GM18517 (cell line): ENCODE measurements at regions not wholly inside any gene's neighbourhood (a gene's known extent, or its start where the extent isn't known, plus 50 kb on each side); places are given as distances from the start of the nearest gene placed in this dataset.

Experiments
- ATAC-seq: cut with Tn5 transposase; IDR thresholded peaks from one replicate; pipeline ENCODE4 v1.9.1; 2021; ENCODE audit warnings: mild to moderate bottlenecking, moderate library complexity; ENCODE audit not compliant: unreplicated experiment

DNA sequence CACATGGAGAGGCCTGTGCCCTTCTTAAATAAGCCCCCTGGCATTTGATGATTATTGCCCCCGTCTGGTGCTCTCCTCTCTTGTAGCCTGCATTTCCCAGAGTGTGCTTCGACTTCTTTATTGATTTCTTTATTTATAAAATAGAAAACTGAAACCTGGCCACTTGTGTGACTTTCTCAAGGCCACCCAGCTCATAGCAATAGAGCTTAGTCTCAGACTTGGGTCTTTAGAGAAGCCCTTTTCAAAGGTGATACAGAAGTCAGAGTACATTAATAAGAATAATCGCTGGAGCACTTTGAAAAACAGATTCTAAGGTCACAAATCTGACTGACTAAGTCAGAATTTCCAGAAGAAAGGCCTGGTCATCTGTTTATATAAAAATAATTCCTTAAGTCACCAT is 86.6 kb downstream of the NOC3L start:
- no peak for ATAC-seq

DNA sequence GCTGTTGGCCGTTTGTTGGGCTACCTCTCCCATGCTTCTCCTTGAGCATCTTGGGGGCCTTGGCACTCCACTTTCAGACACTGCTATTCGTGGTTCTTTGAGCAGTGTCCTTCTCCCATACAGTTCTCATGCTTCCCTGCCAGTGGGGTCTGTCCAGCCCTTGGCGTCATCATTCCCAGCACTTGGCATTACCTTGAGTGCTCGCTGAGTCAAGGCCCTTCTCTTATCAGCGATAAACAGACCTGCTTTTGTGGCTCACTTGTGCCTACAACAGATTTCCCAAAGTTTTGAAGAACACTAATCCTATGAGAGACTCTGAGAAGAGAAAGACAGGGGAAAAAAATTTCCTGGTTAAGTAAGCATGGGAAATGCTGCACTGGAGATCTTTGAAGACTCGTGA is 85.3 kb downstream of the NOC3L start:
- no peak for ATAC-seq

DNA sequence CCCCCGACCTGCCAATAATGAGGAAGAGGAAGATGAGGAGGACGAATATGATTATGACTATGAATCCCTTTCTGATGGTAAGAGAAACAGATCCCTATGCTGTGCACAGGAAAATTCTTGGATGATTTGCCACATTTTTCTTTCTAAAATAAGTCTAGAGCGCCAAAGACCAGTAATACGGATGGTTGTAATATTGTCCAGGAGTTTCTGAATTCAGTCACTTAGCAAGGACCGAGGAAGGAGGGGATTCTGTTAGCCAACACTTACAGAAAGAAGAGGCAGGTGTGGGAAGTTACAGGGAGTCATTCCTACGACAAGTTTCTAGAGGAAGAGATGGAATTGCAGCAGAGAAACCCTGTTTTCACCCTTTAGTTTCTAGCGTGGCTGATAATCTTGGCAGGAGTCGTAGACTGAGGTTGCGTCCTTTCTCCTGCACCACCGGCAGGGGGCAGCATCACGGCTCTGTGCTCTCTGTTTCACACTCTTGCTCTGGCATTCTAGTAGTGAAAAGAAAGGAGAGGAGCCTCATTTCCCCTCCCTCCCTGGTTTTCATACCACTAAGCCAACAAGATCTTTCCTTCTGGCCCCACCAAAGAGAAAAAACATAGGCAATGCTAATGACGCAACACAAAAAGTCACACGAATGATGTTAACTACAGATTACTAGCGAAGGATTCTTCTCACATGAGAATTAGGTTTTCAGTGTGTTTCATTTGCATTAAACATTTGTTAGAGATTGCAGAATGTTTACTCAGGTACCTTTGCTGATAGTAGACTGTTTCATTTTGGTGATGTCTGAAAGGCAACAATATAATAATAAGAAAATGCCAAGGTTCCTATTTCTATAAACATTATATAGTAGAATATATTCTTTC is 82.7 kb downstream of the NOC3L start:
- ATAC-seq, result peak; percentile 66

DNA sequence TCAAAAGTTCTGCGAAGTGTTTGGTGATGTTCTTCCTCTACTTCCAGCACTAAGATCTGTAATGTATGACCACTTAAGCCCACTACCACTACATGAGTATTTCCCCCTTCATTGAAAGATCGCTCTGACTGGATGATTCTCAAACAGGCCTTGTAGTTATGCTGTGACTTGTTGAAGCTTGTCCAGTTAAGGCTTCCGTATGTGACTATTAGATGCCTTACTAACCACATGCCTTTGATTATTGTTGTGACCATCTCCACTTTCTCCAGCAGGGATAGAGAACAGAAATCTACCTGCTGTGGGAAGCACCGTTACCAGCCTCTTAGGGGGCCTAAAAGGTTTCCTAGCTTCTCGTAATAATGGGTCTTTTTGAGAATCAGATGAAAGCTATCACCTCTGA is 81.1 kb downstream of the NOC3L start:
- ATAC-seq, result no peak

DNA sequence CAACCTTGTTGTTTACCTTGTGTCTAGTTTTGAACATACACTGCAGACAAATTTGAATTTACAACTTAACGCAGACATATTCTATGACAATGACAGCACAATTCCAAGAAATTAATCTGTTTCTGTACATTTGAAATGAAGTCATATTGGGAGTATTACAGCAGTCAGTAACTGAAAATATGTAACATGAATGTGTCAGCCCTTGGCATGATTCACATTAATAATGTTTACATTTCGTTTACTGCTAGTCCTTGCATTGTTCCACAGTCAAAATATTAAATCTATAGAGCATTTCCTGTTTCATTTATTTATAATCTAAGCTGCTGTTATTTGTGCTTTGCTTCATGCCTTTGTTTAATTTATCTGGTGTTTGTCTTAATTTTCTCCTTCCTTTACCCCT is 80.4 kb downstream of the NOC3L start:
- ATAC-seq, result no peak
